Keratinocyte (primary cell): ENCODE measurements at regions not wholly inside any gene's neighbourhood (a gene's known extent, or its start where the extent isn't known, plus 50 kb on each side); places are given as distances from the start of the nearest gene placed in this dataset.

Source experiments
- DNase-seq: peaks from one replicate; pipeline ENCODE4 v3.0.0-alpha.2; 2011; ENCODE audit warnings: low read depth, missing footprints, low spot score
- FAIRE-seq: peaks from 2 replicates; lab custom pipeline; 2011; peaks lifted over from hg19 to GRCh38; lab: Jason Lieb, UNC
- H2AFZ ChIP-seq: 2 replicates; pipeline ENCODE4 v1.6.0; 2012; ENCODE audit warnings: low read length, control low read depth, inconsistent platforms; ENCODE audit not compliant: control insufficient read depth
- H3K27ac ChIP-seq: 2 replicates; pipeline ENCODE4 v1.5.1; 2011; ENCODE audit warnings: low read length; ENCODE audit not compliant: control insufficient read depth, insufficient read depth
- H3K27me3 ChIP-seq: 3 replicates; pipeline ENCODE4 v1.6.0; 2011; ENCODE audit warnings: low read length; ENCODE audit not compliant: control insufficient read depth, insufficient read depth; ENCODE audit errors: extremely low read depth
- H3K36me3 ChIP-seq, 2 experiments: 2 replicates in 1 of 2; 3 replicates in 1 of 2; pipeline ENCODE4 v1.5.1; 2011; ENCODE audit warnings: low read length in 2 of 2, mild to moderate bottlenecking in 1 of 2; ENCODE audit not compliant: control insufficient read depth in 2 of 2, insufficient read depth in 2 of 2; ENCODE audit errors: extremely low read depth in 1 of 2
- H3K4me1 ChIP-seq: 3 replicates; pipeline ENCODE4 v1.5.1; 2011; ENCODE audit warnings: low read length; ENCODE audit not compliant: control insufficient read depth, insufficient read depth; ENCODE audit errors: extremely low read depth
- H3K4me2 ChIP-seq: 3 replicates; pipeline ENCODE4 v1.6.0; 2011; ENCODE audit warnings: low read depth, low read length; ENCODE audit not compliant: control insufficient read depth, insufficient read depth; ENCODE audit errors: extremely low read depth
- H3K4me3 ChIP-seq, 3 experiments: fragments of 200-600 bp in 1 of 3; sonication (generic) in 1 of 3; 2 replicates in 2 of 3; 3 replicates in 1 of 3; pipeline ENCODE4 v1.5.1; 2011 to 2016; ENCODE audit warnings: low read length in 3 of 3, mild to moderate bottlenecking in 3 of 3, control low read depth in 2 of 3, inconsistent platforms in 1 of 3, low read depth in 1 of 3, mixed read lengths in 1 of 3, mixed run types in 1 of 3, moderate library complexity in 1 of 3; ENCODE audit not compliant: control insufficient read depth in 2 of 3, insufficient read depth in 2 of 3; ENCODE audit errors: extremely low read depth in 1 of 3
- H3K79me2 ChIP-seq: 2 replicates; pipeline ENCODE4 v1.6.0; 2012; ENCODE audit warnings: low read length; ENCODE audit not compliant: control insufficient read depth, insufficient read depth
- H3K9ac ChIP-seq: 3 replicates; pipeline ENCODE4 v1.6.0; 2011; ENCODE audit warnings: low read length; ENCODE audit not compliant: control insufficient read depth, insufficient read depth; ENCODE audit errors: extremely low read depth
- H3K9me1 ChIP-seq: 3 replicates; pipeline ENCODE4 v1.6.0; 2011; ENCODE audit warnings: low read length; ENCODE audit not compliant: control insufficient read depth, insufficient read depth; ENCODE audit errors: extremely low read depth
- H3K9me3 ChIP-seq: 2 replicates; pipeline ENCODE4 v1.5.1; 2012; ENCODE audit warnings: low read depth, low read length; ENCODE audit not compliant: control insufficient read depth
- H4K20me1 ChIP-seq: 3 replicates; pipeline ENCODE4 v1.6.0; 2011; ENCODE audit warnings: low read length; ENCODE audit not compliant: control insufficient read depth, insufficient read depth; ENCODE audit errors: extremely low read depth
- CTCF ChIP-seq, 3 experiments: IDR thresholded peaks in 1 of 3; conservative IDR thresholded peaks in 1 of 3; optimal IDR thresholded peaks in 1 of 3; 2 replicates in 2 of 3; 3 replicates in 1 of 3; pipeline versions ENCODE3 to v1.5.1; 2011; ENCODE audit warnings: low read length in 3 of 3, mild to moderate bottlenecking in 3 of 3, moderate library complexity in 2 of 3, control low read depth in 1 of 3, inconsistent platforms in 1 of 3; ENCODE audit not compliant: insufficient read depth in 2 of 3; ENCODE audit errors: extremely low read depth in 1 of 3
- EZH2 ChIP-seq: IDR thresholded peaks from one replicate; pipeline ENCODE4 v1.6.1; 2012; ENCODE audit warnings: inconsistent platforms, mild to moderate bottlenecking, low read length, moderate library complexity
- dilution Hi-C: fragments of 300-500 bp; cut with MboI; formaldehyde crosslinking; loops from one replicate; pipeline ENCODE4 v1.7.0; 2020; ENCODE audit warnings: low sequenced_read_pairs; ENCODE audit not compliant: extremely low pct_ligation_motif_present

- dilution Hi-C loops, result no loop called here
- Histone ChIP-seq H3K4me2 (no peak overlapping the region), H3K27me3 (no peaks in the 10 kb centered on the region), H3K27ac (no peak overlapping the region), H3K4me1 (no peaks in the 10 kb centered on the region), H3K9ac (no peak overlapping the region), H3K9me1 (no peaks in the 10 kb centered on the region), H4K20me1 (no peaks in the 10 kb centered on the region), H3K36me3 (no peaks in the 10 kb centered on the region), H3K4me3 (no peak overlapping the region), H2AFZ (no peak overlapping the region), H3K79me2 (no peaks in the 10 kb centered on the region), H3K9me3 (no peaks in the 10 kb centered on the region)
- TF ChIP-seq CTCF (optimal IDR thresholded peaks at IDR 0.05 in 1 of 3, IDR thresholded peaks at IDR 0.05 in 1 of 3, conservative IDR thresholded peaks at IDR 0.05 in 1 of 3; ENCODE audit: extremely low read depth in 1 of 3, insufficient read depth in 2 of 3, low read length in 3 of 3), result no peak
- TF ChIP-seq EZH2, result no peak
- FAIRE-seq, result no peak
- DNase-seq, result no peak
Measured at GRCh38 chr2:23294238-23294637, 90.7 kb upstream of the KLHL29 start.

- Histone ChIP-seq H3K27me3 (no peaks in the 10 kb centered on the region), H3K4me3 (no peak overlapping the region), H3K9me3 (no peaks in the 10 kb centered on the region), H3K9ac (no peak overlapping the region), H3K9me1 (no peaks in the 10 kb centered on the region), H2AFZ (no peak overlapping the region), H3K36me3 (no peaks in the 10 kb centered on the region), H3K27ac (no peak overlapping the region), H3K4me1 (no peaks in the 10 kb centered on the region), H4K20me1 (no peaks in the 10 kb centered on the region), H3K79me2 (no peaks in the 10 kb centered on the region), H3K4me2 (no peak overlapping the region)
- DNase-seq, result no peak
- TF ChIP-seq CTCF (optimal IDR thresholded peaks at IDR 0.05 in 1 of 3, IDR thresholded peaks at IDR 0.05 in 1 of 3, conservative IDR thresholded peaks at IDR 0.05 in 1 of 3; ENCODE audit: extremely low read depth in 1 of 3, insufficient read depth in 2 of 3, low read length in 3 of 3) (no peak), EZH2 (no peak)
- dilution Hi-C loops, result no loop called here
- FAIRE-seq, result no peak
Measured at GRCh38 chr2:23296691-23297090, 88.3 kb upstream of the KLHL29 start.
